Activated CD8-positive, alpha-beta memory T cell treated with anti-CD3 and anti-CD28 coated beads for 48 hours (primary cell): ENCODE measurements at regions not wholly inside any gene's neighbourhood (a gene's known extent, or its start where the extent isn't known, plus 50 kb on each side); places are given as distances from the start of the nearest gene placed in this dataset.
"Not testable (repeated sequence)": the region's sequence is repeated elsewhere in the genome, so short reads cannot be mapped to it uniquely, and the experiment has no call there.

Experiments used
- DNase-seq, 3 experiments: peaks; one replicate each; pipeline ENCODE4 v3.0.0-alpha.2; 2020; ENCODE audit warnings: low read depth in 2 of 3, low spot score in 2 of 3

DNA sequence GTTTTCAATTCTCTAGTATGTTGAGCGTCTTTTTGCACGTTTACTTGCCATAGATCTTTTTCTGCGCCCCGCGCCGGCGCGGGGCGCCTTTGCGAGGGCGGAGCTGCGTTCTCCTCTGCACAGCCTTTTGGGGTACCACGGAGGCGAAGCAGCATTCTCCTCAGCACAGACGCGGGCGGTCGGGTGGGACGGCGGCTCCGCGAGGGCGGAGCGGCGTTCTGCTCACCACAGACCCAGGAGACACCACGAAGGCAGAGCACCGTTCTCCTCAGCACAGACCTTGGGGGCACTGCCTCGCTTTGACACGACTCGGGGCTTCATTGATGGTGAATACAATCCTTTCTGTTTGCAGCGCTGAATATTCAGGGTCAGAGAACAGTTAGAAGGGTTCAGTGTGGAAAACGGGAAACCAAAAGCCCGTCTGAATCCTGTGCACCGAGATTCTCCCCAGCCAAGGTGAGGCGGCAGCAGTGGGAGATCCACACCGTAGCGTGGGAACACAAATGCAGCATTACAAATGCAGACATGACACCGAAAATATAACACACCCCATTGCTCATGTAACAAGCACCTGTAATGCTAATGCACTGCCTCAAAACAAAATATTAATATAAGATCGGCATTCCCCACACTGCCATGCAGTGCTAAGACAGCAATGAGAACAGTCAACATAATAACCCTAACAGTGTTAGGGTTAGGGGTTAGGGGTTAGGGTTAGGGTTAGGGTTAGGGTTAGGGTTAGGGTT, 190.7 kb upstream of the VIPR2 start:
- not testable (repeated sequence) for DNase-seq

DNA sequence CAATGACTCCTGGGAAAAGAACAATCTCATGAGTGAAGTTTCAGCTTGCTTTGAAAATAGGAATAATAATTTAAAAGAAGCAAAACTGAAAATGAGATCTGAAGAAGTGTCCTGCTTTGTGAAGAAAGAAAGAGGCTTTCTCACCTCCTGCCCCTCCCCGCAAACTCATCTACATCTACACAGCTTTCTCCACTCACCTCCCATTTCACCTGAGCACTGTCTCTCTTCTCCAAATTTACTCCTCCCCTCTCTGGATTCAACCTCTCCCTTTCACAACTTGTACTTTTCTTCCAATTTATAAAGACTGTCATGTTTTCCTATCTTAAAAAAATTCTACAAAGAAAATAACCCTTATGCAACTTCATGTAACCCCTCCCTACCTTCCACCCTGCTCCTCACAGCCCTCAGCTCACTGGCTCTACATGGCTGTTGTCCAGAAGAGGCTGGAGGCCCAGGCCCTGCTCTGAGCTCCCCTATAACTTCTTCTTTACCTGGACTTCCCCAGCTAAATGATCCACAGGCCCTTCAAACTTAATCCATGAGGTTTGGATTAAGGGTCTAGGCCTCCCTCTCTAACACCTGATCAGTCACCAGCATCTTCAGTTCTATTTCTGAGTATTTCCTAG, 188.3 kb upstream of the VIPR2 start:
- not testable (repeated sequence) for DNase-seq

DNA sequence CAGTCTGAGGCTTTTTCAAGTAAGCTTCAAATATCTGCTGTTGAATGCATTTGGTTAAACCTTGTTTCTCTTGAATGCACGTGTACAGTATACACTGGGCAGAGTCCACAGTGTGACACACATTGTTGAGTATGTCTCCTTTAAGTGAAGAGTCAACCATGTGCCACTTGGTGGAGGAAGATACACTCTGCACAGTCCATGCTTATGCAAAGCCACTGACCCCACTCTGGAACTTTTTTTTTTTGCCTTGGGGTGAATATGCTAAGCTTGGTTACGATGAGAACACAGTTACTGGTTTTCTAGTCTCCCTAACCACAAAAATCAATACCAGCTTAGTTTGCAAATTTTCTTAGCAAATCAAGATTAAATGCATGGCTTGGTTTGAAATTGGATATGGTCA, 186.8 kb upstream of the VIPR2 start:
- no peak for DNase-seq

DNA sequence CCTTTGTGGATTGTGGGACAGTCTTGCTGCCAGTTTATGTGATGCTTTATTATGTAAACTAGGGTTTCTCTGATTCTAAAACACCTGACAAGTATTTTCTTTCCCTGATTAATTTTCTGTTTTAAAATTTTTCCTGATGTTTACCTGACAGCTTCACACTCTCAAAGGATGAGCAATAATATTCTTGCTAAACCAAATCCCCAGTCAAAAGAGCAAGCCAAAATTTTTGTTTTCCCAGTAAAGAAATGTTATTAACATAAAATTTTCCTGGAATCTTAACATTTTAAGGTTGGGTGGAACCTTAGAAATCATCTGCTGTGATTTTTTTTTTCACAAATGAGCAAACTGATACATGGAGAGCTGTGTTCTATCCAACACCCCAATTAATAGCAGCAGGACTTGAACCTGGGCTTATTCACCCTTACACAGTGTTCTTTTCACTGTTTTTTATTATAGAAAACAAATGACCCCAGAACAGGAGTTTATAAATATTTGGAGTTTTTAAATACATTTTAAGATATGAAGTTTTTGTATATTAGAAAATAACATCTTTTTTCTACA, 185.2 kb upstream of the VIPR2 start:
- DNase-seq = no peak

DNA sequence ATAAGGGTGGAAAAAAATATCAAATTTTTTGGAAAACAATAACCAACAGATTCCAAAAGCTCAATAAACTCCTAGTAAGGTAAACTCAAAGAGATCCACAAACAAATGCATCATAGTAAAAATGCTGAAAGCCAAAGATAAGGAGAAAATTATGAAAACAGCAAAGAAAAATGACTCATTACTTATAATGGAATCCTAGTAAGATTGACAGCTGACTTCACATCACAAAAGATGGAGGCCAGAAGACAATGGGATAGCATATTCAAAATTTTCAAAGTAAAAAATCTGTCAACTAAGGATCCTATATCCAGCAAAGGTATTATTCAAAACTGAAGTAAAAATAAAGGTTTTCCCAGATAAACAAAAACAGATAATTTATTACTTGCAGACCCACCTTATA, 183.4 kb upstream of the VIPR2 start:
- DNase-seq = no peak

DNA sequence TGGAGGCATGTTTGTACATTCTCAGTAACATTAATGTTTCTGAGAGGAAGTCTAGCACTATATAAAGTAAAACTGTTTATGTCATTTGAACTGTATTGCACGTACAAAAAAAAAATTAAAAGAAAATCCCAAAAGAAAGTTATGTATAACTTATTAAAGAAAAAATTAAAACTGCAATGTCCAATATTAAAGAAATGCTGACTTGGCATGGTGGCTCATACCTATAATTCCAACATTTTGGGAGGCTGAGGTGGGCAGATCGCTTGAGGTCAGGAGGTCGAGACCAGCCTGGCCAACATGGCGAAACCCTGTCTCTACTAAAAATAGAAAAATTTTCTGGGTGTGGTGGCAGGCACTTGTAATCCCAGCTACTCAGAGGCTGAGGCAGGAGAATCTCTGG, 178.7 kb upstream of the VIPR2 start:
- no peak for DNase-seq

DNA sequence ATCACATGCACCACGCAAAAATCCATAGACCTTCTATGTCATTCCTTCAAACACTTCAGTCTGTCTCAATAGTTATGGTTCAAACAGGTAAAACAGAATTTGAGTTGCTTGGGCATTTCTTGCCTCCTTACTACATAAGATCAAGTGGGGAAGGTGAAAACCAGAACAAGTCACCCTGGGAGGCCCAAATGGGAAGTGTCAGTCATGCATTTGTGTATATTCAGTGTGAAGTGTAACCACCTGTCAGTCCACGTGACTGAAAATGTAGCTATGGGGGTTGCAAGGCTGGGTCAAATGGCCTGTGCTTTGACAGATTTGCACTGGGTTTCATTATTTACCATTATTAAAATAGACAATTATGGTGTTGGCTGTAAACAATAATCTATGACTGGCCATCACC, 176.6 kb upstream of the VIPR2 start:
- no peak for DNase-seq

DNA sequence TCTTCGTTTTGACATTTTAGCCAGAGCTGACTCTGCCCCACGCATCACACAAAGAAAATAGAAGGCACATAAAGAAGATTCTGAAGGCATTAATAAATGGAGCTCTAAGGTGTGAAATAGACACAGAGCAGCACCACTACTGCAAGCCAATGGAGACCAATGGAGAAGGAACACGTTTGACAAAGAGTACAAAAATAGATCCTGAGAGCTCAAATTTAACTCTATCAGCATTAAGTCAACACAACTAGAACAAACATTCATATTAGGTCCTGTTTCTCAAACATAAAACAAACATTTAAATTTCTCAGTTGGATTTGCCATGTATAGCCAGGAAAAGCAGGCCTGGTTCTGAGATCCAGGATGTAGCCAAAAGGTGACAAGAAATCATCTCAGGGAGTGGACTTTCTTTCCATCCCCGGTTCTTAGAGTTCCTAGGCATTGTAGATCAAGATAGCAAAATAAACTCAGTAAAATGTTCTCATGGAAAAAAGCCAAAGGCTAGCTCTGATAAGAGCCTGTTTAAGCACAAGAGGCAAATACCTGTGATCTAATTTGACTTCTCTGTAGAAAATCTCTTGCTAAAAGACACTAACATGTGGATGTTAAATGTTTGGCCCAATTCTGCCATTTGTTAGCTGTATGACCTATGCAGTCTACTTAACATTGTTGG, 174.2 kb upstream of the VIPR2 start:
- DNase-seq = no peak

DNA sequence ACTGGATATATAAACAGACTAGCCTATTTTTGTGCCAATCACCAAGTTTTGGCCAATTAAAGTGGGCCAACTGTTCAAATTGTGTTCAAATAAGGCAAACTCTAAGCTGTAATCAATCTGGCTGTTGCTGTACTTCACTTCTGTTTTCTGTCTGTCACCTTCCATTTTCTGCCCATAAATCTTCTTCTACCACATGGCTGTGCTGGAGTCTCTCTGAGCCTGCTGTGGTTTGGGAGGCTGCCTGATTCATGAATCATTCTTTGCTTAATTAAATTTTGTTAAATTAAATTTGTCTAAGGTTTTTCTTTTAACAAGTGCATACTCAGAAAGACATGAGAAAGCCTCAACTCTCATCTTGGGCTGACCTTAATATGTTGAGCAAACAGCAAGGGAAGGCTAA, 172.6 kb upstream of the VIPR2 start:
- no peak for DNase-seq

DNA sequence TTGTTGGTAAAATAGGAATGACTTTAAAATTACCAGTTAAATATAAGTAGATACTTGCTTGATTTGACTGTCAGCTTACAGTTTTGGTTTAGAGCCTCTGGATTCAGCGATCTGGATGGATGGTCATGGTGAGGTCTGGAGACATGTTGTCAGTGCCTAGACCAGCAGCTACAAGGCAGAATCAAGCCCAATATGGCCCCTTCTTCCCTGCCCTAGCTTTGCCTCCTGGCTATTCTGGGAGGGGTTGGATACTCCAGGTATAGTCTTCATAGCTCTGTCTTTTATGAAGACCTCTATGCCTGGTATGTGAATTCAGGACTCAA, 166.5 kb upstream of the VIPR2 start:
- DNase-seq = no peak

DNA sequence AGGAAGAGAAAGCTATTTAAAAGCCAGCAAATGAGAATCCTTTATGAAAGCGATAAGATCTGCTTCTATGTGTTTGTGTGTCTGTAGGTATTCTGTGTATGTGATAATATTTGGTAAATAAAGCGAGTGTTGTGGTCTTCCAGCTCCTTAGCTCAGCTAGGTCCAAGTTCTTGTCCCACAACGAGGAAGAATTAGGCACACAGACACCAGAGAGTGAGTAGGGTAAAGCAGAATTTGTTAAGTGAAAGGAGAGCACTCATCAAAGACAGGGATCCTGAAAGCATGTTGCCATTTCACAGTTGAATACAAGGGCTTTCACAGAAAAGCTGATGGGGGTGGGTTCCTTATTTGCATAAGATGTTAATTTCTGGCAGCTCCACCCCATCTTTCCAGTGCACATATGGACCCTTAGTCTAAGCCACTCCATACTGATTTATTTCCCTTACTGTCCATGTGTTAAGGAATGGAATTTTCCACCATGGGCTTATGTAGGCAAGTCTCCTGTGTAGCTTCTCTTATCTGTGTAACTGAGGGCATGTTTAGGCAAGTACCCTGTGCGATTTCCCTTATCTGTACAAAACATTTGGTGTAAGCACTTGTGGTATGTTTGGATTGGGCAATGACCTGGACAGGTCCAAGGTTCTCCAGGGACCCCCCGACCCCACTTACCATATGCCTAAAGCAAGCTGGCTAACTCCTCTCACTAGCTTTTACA, 165.9 kb upstream of the VIPR2 start:
- no peak for DNase-seq

DNA sequence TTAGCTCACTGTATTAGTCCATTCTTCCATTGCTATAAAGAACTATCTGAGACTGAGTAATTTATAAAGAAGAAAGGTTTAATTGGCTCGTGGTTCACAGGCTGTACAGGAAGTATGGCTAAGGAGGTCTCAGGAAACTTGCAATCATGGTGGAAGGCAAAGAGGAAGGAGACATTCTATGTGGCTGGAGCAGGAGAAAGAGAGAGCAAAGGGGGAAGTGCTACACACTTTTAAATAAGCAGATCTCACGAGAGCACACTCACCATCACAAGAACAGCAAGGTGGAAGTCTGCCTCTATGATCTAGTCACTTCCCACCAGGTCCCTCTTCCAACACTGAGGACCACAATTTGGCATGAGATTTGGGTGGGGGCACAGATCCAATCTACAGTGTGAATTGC, 164.5 kb upstream of the VIPR2 start:
- DNase-seq = not testable (repeated sequence)

DNA sequence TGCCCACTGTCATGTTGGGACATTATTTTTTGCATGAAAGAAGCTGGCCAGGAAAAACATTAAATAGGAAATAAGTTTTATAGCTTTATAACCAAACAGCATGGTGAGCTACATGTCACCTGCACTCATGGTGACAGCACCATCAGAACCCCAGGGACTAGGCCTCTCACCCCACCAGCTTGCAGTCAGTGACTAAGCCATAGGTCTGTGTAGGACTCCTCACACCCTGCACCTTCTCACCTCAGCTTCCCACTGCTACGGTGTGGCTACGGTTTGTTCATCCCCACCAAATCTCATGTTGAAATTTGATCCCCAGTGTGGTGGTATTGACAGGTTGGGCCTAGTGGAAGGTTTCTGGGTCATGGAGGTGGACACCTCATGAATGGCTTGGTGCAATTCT, 161.3 kb upstream of the VIPR2 start:
- no peak for DNase-seq

DNA sequence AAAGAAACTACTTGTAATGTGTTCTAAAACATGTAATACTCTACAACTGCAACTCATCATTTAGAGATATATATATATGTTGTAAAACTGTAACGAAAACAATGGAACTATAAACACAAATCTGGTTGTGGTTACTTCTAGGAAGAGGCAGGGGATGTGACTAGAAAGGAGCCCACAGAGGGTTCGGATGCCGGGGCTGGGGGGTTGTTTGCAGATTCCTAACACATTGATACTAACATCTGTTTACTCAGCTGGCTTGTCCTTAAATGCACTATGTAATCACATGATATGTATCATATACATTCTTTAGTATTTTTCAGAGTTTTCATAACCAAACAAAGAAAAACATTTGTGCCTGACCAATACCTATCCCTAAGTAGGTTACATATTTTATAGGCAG, 160.5 kb upstream of the VIPR2 start:
- not testable (repeated sequence) for DNase-seq

DNA sequence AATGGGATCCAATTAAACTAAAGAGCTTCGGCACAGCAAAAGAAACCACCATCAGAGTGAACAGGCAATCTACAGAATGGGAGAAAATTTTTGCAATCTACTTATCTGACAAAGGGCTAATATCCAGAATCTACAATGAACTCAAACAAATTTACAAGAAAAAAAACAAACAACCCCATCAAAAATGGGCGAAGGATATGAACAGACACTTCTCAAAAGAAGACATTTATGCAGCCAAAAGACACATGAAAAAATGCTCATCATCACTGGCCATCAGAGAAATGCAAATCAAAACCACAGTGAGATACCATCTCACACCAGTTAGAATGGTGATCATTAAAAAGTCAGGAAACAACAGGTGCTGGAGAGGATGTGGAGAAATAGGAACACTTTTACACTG, 158.8 kb upstream of the VIPR2 start:
- DNase-seq = not testable (repeated sequence)

DNA sequence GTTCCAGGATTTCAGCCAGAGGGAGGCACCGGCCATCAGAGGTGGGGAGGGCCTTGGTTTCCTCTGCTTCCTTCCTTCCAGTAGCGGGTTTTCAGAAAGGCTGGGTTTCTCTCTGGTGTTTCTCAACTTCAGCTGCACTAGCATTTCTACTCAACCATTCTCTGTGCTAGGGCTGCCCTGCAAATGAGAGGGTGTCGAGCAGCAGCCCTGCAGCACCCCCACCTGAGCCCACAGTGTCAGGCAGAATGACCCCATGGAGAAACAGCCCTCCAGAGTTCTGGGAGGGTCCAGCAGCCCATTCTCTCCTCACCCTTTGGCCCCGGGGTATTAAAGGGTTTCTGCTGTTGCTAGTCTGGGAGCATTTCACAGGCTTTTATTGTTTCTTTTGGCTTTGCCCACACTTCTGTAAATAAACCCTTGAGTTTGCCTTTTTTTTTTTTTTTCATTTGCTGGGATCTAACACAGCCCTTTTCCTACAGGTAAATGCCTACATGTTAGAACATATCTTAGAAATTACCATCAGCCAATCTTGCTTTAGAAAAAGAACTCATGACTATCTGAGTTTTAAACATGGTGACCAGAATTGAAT, 151.5 kb upstream of the VIPR2 start:
- DNase-seq = no peak

DNA sequence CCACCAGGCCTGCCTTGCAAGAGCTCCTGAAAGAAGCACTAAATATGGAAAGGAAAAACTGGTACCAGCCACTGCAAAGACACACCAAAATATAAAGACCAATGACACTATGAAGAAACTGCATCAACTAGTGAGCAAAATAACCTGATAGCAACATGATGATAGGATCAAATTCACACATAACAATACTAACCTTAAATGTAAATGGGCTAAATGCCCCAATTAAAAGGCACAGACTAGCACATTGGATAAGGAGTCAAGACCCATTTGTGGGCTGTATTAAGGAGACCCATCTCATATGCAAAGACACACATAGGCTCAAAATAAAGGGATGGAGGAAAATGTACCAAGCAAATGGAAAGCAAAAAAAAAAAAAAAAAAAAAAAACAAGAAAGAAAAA, 141.8 kb upstream of the VIPR2 start:
- DNase-seq = not testable (repeated sequence)

DNA sequence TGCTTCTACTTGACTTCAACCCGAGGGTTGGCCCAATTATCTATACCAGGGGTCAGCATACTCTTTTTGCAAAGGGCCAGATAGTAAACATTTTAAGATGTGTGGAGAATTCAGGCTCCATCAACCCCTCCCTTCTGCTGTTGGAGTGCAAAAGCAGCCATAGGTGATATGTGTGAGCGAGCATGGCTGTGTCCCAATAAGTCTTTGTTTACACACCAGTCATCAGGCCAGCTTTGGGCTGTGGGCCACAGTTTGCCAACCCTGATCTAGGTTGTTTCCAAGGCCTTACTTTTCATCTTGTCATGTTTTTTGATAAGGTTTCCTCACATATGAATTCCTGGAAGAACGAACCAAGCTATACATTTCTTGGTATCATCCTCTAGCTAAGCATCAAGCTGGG, 136.9 kb upstream of the VIPR2 start:
- no peak for DNase-seq

DNA sequence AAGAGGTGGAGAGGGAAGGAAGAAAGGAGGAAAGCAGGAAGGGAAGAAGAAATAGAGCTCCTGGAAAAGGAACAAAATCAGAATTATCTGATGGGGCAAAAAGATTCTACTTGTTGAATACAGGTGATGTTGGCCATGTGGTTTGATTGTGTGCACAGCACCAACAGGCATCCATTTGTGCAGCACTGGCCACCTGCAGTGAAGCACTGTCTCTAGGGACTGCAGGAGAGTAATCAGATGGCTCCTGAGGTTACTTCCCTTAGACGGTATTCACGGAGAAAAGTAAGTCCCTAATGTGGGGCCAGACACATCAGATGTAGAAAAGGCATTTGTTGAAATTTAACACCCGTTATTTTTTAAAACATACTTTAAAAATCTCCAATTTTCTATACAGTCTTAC, 135.3 kb upstream of the VIPR2 start:
- DNase-seq = no peak

DNA sequence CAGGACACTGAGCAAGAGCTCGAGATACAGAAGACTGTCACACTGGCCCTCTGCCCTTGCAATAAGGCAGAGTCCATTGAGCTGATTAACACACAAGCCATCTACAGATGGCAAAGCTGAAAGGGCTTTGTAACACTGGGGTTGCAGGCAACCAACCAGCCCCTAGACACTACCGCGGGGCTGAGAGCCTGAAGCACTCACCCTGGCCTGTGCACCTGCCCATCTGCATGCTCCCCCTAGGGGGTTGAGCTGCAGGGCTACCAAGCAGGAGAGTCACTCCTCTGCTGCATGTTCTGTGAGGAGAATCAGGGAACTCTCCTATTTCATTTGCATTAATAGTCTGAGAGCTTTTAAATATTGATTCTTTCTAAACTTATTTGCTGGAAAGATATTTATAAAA, 128.1 kb upstream of the VIPR2 start:
- DNase-seq = no peak

DNA sequence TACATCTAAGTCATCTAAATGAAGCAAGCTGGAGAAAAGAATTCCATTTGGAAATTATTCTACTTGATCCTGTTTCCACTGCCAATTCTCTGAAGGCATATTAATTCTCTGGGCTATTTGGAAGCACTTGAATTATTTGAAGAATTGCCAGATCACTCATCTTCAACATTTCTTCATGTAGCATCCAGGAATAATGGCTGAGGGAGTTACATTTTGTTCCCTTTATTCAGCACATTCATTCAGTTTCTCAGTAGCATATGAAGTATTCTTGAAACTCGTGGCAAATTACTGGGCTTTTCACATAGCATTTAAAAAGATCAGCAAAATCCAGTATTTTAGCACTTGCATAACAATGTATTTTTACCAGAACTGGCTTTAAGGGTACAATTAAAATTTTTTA, 127.1 kb upstream of the VIPR2 start:
- DNase-seq = no peak
